ENCODE measurements at regions not wholly inside any gene's neighbourhood (a gene's known extent, or its start where the extent isn't known, plus 50 kb on each side); places are given as distances from the start of the nearest gene placed in this dataset.

DNA sequence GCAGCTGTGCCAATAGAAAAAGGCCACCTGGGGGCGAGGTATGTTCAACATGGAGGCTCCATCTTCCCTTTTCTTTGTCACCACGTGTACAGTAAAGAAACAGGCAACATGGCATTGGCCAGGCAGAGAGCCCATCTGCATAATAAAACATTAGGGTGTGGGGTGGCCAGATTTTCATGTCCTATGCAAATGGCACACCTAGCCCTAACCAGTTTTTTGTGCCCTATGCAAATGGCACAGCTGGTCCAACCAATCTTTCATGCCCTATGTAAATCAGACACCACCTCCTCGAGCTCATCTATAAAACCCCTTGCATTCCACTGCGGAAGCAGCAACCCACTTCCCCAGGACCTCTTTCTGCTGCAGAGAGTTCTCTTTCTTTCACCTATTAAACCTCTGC, 149.1 kb upstream of the RGS6 start:
- no peak for TF ChIP-seq YY1 (IDR thresholded peaks at IDR 0.05; ENCODE audit: insufficient read depth, insufficient read length)
- no peak for TF ChIP-seq ZNF274 (IDR thresholded peaks at IDR 0.05; ENCODE audit: low read depth, low read length)
- TF ChIP-seq SUZ12 (IDR thresholded peaks at IDR 0.05; ENCODE audit: extremely low read depth, insufficient read depth, insufficient read length) = no peak
